PFSK-1 (cell line): ENCODE measurements at regions not wholly inside any gene's neighbourhood (a gene's known extent, or its start where the extent isn't known, plus 50 kb on each side); places are given as distances from the start of the nearest gene placed in this dataset.

ENCODE experiments used
- FOXP2 ChIP-seq: optimal IDR thresholded peaks from 2 replicates; pipeline ENCODE3; 2011; ENCODE audit warnings: borderline replicate concordance, control low read depth, inconsistent platforms; ENCODE audit not compliant: insufficient read depth; ENCODE audit errors: extremely low read length, extremely low read depth
- POLR2AphosphoS5 ChIP-seq: IDR thresholded peaks from 2 replicates; pipeline ENCODE4 v1.6.1; 2012; ENCODE audit warnings: low read depth, mild to moderate bottlenecking, control low read depth, low read length, moderate library complexity
- SIN3A ChIP-seq: IDR thresholded peaks from 2 replicates; pipeline ENCODE4 v1.6.1; 2012; ENCODE audit warnings: mild to moderate bottlenecking, low read length, moderate library complexity, borderline replicate concordance; ENCODE audit not compliant: insufficient read depth
- TAF1 ChIP-seq: IDR thresholded peaks from 2 replicates; pipeline ENCODE4 v1.6.1; 2012; ENCODE audit warnings: low read length, control low read depth, borderline replicate concordance; ENCODE audit not compliant: insufficient read depth
- TF ChIP-seq, protein P1 (sequence below), 2 experiments: IDR thresholded peaks; 2 replicates each; pipeline versions ENCODE4 v1.6.1 to v1.8.0; 2011 to 2012; ENCODE audit warnings: low read depth in 2 of 2, low read length in 2 of 2, control low read depth in 1 of 2, inconsistent platforms in 1 of 2, mild to moderate bottlenecking in 1 of 2, moderate library complexity in 1 of 2; ENCODE audit not compliant: insufficient read depth in 1 of 2

DNA sequence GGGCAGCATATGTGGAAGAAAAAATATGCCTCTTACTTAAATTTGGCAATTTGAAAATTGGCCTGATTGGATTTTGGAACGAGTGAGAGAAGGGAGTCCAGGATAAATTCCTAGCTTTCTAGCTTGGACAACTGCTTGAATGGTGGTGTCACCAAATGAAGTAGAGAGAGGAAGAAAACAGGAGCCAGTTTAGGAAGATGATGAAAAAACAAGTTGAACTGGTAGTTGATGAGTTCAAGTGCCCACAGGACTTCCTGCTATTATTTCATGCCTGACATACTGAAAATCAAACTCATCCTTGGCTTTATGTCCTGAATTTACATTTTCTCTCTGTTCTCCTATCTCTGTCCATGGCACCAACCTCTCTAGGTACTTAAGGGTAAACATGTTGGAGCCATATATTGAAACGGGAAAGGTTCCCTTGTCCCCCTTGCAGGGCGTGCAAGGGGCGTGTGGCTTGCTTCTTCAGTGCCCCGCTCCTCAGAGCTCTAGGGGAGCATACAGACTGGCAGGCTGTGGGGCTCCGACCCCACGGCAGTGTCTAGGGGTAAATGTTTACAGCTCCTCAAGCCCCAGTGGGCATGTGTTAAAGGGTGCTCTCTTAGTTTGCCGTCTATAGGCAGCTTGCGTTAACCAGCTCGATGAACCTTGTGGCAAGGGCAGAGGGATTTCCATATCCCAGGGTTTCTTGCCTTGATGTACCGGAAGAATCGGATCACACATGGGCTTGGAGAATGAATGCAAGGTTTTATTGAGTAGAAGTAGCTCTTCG is 250.7 kb upstream of the PGRMC2 start:
- no peak for TF ChIP-seq POLR2AphosphoS5
- TF ChIP-seq SIN3A = no peak
- no peak for TF ChIP-seq TAF1
- TF ChIP-seq, protein P1, sequence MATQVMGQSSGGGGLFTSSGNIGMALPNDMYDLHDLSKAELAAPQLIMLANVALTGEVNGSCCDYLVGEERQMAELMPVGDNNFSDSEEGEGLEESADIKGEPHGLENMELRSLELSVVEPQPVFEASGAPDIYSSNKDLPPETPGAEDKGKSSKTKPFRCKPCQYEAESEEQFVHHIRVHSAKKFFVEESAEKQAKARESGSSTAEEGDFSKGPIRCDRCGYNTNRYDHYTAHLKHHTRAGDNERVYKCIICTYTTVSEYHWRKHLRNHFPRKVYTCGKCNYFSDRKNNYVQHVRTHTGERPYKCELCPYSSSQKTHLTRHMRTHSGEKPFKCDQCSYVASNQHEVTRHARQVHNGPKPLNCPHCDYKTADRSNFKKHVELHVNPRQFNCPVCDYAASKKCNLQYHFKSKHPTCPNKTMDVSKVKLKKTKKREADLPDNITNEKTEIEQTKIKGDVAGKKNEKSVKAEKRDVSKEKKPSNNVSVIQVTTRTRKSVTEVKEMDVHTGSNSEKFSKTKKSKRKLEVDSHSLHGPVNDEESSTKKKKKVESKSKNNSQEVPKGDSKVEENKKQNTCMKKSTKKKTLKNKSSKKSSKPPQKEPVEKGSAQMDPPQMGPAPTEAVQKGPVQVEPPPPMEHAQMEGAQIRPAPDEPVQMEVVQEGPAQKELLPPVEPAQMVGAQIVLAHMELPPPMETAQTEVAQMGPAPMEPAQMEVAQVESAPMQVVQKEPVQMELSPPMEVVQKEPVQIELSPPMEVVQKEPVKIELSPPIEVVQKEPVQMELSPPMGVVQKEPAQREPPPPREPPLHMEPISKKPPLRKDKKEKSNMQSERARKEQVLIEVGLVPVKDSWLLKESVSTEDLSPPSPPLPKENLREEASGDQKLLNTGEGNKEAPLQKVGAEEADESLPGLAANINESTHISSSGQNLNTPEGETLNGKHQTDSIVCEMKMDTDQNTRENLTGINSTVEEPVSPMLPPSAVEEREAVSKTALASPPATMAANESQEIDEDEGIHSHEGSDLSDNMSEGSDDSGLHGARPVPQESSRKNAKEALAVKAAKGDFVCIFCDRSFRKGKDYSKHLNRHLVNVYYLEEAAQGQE (IDR thresholded peaks at IDR 0.05; ENCODE audit: insufficient read depth in 1 of 2, low read depth in 2 of 2, low read length in 2 of 2) = no peak
- no peak for TF ChIP-seq FOXP2
